CD4-positive, alpha-beta T cell treated with Interleukin-6 for 4 hours (primary cell): ENCODE measurements at regions not wholly inside any gene's neighbourhood (a gene's known extent, or its start where the extent isn't known, plus 50 kb on each side); places are given as distances from the start of the nearest gene placed in this dataset.

Experiments used
- DNase-seq: peaks from one replicate; pipeline ENCODE4 v3.0.0-alpha.2; 2020; ENCODE audit warnings: mixed read lengths

DNA sequence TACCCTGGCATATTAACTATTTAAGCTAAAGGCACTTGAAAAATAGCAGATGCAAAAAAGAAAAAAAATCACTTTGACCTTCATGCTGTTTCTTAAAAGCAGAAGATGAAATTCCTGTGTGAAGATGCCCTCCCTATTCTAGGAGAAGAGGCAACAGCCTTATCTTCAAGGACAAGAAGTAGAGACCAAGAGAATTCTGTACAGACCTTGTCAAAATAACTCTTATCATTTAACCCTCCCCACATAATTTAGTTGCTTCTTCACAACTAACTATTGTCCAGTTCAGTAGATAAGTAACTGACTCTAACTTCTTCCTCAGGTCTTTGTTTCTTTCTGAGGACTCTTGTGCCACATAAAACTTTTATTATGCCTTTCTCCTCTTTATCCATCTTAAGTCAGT is 72.0 kb upstream of the MARCHF10 start:
- DNase-seq, result no peak

- no peak for DNase-seq
Observed at GRCh38 chr17:62876673-62877405, 68.7 kb upstream of the MARCHF10 start.

GRCh38 chr17:62876063-62876462 is 67.9 kb upstream of the MARCHF10 start:
- no peak for DNase-seq

DNA sequence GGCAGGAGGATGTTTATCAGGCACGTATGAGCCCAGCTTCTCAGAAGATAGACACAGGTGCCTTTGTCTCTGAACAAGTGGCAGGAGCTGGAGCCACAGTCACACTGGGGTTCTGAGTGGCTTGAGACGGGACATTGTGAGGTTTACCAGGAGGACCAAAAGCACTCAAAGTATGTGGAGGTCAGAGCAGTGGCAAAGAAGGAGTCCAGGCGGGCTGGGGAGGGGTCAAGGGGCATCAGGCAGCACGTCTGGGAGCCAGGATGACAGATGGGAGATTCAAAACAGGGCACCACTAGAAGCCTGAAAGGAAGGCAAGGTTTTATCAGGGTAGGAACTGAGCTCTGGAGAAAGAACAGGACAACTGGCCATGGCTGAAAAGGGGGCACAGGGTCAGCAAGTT is 67.2 kb upstream of the MARCHF10 start:
- DNase-seq, result no peak

DNA sequence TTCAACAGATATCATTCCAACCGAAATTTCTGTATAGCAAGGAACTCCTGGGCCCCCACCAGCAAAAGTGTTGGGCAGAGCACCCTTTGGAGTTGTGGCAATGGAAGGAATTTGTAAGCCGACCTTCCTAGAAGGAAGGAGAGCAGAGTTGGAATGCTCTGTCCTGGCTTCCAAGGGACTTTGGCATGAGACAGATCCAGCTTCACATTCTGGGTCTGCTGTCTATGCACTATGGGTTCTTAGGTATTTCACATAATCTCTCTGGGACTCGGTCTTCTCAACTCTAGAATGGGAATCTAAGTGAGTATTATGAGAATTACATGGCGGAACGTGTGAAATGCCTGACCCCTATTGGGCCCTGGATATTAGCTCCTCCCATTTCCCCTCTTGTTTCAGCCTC is 63.2 kb upstream of the MARCHF10 start:
- DNase-seq, result no peak

DNA sequence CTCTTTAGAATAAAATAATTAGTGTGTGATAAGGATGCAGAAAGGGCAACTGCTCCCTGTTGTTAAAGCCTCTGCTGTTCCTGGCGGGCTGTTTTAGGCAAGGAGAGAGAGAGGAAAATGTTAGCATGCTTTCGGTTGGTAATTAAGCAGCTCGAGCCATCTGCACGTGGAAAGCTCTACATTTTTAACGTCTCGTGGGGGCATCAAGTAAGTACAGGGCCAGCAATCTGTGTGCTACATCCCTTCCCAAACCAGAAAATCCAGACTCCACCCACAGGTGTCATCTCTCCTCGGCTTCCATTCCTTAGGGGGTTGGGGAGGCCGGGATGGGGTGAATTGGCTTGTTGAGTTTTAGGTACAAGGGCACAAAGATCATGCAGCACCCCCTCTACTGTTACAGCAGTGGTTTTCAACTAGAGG is 62.4 kb upstream of the MARCHF10 start:
- no peak for DNase-seq

- DNase-seq, result no peak
Observed at GRCh38 chr17:62870030-62870541, 62.0 kb upstream of the MARCHF10 start.

GRCh38 chr17:62868723-62869122 is 60.6 kb upstream of the MARCHF10 start:
- DNase-seq, result no peak

- DNase-seq, result no peak
Observed at GRCh38 chr17:62868008-62868407, 59.9 kb upstream of the MARCHF10 start.

GRCh38 chr17:62867303-62867702 is 59.2 kb upstream of the MARCHF10 start:
- DNase-seq, result no peak

DNA sequence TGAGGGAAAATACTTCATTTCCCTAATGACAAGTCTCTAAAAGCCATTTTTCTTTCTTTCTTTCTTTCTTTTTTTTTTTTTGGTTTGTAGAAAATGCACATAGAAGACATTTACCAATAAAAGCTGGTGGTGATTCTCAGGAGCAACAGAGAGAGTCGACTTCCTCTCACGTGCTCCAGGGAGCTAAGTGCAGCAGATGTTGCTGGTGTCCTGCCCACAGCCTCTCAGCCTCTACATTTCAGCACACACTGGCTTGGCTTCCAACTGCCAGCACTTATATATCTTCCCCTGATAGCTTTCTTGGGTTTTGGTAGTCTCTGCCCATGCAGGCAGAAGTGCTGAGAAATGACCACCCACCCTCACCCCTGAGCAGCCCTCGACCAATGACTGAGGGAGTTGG is 58.4 kb upstream of the MARCHF10 start:
- no peak for DNase-seq

DNA sequence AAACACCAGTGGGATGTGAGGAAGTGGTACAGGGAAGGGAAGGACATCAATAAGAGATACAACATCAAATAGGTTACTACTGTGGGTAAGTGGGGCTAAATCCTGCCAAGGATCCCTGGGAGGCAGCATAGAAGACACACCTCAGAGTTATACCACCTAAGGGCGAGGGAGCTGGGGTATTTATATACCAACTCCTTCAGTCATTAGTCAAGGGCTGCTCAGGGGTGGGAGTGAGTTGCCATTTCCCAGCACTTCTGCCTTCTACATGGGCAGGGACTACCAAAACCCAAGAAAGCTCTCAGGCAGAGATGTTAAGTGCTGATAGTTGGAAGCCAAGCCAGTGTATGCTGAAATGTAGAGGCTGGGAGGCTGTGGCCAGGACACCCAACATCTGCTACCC is 57.5 kb upstream of the MARCHF10 start:
- DNase-seq, result no peak

DNA sequence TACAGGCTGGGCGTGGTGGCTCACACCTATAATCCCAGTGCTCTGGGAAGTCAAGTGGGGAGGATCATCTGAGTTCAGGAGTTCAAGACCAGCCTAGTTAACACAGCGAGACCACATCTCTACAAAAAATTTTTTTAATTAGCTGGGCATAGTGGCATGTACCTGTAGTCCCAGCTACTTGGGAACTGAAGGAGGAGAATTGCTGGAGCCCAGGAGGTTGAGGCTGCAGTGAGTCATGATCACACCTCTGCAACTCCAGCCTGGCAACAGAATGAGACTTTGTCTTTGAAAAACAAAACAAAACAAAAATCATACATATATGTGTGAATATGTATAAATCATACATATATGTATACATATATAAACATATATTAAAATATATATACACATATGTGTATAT is 54.1 kb upstream of the MARCHF10 start:
- DNase-seq, result no peak

DNA sequence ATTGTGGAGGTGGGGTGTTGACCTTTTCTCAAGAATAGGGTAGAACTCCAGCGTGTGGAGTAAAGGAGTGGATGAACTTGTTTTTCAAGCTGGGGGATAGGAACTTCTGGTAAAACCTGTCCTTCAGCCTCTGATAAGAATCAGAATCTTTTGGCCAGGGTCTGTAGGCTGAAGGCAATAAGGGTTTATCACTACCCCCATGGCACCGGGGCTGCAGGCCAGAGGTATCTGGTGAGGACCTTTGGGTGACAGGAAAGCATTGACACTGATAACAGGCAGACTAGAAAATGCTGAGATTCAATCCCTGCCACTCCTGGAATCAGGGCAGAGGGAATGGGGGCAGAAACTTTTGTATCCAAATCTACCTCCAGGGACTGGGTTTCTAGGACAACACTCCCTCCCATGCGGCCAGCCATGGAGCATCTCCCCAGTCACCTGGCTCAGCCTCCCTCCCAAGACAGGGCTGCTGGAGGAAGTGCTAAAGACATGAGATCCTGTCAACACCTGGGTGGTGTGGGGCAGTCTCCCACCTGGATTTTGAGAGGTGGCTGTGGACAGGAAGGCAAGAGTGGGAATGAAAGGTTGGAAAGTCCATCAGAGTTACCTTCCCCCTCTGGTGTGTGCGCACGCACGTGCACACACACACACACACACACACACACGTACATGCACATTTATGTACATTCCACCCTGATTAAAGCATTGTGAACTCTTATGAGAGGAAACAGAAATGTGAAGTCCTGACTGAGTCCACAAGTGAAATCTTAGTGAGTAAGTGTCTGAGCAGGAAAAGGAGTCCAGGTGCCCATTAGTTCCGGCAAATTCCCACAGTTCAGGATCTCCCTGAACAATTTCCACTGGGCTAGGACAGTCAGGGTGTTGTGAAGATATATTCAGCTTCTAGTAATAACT is 53.1 kb upstream of the MARCHF10 start:
- no peak for DNase-seq

- DNase-seq, result no peak
Observed at GRCh38 chr17:62859146-62859545, 51.0 kb upstream of the MARCHF10 start.
